GM21786 (cell line): ENCODE measurements at regions not wholly inside any gene's neighbourhood (a gene's known extent, or its start where the extent isn't known, plus 50 kb on each side); places are given as distances from the start of the nearest gene placed in this dataset.
A peak's percentile ranks its signal among the peaks of the same experiment; 100 is the strongest.
"Not testable (repeated sequence)": the region's sequence is repeated elsewhere in the genome, so short reads cannot be mapped to it uniquely, and the experiment has no call there.

ENCODE experiments used
- ATAC-seq: cut with Tn5 transposase; IDR thresholded peaks from one replicate; pipeline ENCODE4 v1.9.1; 2021; ENCODE audit not compliant: unreplicated experiment

DNA sequence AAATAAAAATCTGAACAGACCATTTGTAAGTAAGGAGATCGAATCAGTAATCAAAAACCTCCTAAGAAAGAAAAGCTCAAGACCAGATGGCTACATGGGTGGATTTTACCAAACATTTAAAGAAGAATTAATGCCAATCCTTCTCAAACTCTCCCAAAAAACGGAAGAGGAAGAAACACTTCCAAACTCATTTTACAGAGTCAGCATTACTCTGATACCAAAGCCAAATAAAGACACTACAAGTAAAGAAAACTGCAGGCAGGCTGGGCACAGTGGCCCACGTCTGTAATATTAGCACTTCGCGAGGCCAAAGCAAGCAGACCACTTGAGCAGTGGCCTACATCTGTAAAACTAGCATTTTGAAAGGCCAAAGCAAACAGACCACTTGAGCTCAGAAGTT lies 159.8 kb downstream of the DPY19L2 start:
- ATAC-seq = no peak

DNA sequence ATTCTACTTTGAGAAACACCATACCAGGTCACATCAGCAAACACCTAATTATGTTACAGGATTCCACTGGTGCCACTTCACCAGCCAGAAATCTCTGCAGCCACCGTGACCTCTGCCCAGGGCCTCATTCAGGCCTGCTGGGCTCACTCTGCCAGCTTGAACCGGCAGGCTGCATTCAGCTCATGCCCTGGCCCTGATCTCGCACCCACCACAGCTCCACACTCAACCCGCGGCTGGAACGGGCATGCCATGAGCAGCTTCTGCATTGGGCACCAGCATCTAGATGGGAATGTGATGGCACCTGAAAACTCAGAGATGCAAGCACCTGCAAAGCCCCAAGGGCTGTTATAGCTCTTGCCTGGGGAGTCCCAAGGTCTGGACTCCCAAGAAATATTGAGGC lies 168.7 kb downstream of the DPY19L2 start:
- no peak for ATAC-seq

DNA sequence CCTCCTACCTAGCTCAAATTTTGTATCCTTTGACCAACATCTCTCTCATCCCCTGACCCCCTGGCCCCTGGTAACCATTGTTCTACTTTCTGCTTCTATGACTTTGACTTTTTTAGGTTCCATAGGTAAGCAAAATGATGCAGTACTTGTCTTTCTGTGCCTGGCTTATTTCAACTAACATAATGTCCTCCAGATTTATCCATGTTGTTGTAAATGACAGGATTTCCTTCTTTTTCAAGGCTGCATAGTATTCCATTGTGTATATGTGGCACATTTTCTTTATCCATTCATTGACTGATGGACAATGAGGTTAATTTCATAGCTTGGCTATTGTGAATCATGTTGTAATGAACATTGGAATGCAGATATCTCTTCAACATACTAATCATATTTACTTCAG lies 170.1 kb downstream of the DPY19L2 start:
- ATAC-seq = no peak

DNA sequence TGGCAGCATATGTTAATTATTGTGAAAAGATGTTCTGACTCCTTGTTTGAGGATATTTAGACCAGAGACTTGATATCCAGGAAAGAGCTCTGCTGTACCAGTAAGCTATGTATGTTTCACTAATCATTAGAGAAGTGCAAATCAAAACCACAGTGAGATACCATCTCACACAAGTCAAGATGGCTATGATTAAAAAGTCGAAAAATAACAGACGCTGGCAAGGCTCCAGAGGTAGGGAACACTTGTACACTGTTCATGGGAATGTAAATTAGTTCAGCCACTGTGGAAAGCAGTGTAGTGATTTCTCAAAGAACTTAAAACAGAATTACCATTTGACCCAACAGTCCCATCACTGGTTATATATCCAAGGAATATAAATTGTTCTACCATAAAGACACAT lies 171.6 kb downstream of the DPY19L2 start:
- ATAC-seq = no peak

DNA sequence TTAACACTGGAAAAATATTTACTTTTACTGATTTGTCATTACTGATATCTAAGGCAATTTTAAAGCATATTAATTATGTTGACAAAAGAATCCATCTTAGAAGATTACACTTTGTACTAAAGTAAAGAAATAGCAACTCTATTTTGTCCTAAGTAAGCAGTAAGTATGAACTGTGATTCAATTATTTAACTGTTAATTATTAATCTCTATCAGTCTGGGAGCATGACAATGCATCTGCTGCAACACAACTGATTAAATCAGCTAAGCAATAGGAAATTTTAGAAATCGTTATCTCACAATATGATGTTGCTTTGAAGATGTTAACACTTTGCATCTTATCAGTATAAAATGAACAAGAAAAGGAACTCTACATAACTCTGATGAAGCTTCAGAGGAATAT lies 172.3 kb downstream of the DPY19L2 start:
- ATAC-seq = no peak

DNA sequence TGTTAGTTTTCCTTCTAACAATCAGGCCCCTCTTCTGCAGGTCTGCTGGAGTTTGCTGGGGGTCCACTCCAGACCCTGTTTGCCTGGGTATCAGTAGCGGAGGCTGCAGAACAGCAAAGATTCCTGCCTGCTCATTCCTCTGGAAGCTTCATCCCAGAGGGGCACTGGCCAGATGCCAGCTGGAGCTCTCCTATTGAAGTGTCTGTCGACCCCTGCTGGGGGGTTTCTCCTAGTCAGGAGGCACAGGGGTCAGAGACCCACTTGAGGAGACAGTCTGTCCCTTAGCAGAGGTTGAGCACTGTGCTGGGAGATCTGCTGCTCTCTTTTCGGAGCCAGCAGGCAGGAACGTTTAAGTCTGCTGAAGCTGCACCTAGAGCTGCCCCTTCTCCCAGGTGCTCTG lies 174.9 kb downstream of the DPY19L2 start:
- ATAC-seq = not testable (repeated sequence)

DNA sequence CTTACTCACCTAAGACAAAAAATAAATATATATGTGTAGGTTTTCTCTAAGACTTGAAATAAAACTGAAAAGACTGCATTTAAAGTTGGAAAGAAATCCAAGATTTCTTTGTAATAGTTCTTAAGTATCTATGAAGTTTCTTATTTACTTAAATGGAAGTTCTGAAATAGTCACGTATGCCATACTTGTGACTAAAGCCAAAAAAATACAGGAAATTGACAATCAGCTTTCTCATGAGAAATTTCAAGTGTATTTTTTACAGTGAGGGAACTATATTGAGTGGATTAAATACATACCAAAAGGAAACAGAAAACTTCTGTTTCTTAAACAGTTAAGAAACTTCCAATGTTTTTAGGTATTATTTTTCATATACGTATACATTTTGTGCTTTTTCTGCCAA lies 188.1 kb downstream of the DPY19L2 start:
- ATAC-seq = no peak

DNA sequence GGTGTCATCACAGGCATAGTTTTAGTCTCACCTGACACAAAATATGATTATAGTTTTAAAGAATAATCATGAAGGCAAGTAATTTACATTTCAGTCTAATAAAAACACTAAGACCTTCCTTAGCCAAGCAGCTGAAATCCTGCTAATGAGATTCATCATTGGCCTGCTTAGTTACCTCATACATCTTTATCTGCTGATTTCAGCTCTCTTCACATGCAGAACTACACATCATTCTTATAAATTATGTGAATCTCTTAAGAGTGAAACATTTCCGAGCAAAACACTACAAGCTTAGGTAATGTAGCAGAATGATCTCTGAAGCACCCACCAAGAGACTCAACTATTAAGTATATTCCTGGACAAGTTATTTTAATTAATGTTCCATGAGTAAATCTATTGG lies 198.1 kb downstream of the DPY19L2 start:
- ATAC-seq = no peak

DNA sequence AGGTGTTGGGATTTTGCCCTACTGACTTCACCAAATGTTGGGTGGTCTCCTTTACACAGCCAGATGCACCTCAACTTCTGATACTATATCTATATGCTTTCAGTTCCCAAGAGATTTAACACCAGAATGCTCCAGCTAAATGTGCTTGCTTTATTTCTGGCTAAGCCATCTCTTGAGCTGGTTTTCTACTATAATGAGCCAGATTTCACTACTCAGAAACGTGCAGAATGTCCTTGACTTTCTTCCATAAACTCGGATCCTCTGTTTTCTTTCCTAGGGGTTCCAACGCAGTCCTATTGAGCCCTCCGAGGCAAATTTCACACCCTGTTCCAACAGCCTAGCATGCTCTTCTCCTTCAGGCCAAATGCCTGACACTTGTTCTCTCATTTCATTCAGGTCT lies 200.3 kb downstream of the DPY19L2 start:
- ATAC-seq = no peak

DNA sequence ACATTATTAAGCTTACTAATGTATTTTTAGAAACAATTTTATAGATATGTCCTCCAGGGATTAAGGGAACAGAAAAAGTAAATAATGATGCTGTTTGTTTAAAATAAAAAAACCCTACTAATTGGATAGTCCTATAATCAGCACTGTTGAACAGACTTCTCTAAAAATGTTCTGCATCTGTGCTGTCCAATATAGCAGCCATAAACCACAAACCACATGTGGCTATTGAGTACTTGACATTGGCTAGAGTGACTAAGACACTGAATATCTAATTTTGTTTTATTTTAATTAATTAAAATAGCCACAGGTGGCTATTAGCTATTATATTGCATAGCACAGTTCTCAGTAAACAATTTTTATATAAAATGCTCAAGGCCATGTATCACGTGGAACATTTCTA lies 210.4 kb downstream of the DPY19L2 start:
- ATAC-seq = no peak

DNA sequence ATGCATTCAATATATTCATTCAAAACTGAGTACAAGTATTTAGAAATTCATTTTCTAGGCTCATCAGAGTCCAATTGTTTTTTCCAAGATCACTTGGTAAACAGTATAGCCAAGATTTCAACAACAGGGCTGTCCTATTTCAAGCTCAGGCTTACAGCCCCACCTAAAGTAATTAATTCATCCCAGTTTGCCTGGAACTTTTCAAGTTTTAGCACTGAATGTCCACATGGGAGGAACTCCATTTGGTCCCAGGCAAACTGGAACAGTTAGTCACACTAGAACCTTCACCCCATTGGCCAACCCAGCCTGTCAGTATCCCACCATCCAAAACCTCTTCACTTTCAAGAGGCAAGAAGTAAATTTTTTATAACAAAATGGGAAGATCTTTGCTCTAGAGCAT lies 210.9 kb downstream of the DPY19L2 start:
- ATAC-seq = no peak

DNA sequence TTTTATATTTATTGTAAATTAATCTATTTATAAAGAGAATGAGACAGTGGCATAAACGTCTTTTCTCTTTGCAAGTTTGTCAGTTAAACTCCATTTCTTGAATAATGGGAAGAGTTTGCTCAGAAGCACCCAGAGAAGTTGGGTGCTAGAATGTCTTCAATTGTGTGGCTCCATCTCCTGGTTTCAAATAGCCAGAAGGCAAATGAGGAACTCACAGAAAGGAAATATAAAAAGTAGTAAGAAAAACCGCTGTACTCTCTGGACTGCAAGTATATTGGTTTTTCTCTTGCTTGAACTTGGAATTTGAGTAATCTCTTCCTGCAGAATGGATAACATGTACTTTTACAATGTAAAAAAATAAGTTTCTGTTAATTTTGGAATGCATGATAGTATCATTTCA lies 217.5 kb downstream of the DPY19L2 start:
- no peak for ATAC-seq

DNA sequence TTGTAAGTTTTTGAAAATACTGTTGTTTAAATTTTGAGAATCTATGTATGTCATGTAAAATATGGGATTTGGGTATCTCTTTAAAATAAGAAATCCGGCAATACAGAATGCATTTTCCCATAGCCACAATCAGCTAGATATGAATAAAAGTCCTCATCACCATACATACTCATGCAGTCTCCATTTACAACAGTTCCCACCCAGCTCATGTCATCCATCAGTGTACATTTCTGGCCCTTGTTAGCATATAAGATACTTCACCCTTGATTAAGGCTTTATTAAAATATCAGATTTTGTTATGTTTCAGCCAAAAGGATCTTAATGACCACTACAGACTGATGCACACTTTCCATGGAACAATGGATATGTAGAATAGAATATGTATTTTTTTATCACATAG lies 218.0 kb downstream of the DPY19L2 start:
- no peak for ATAC-seq

DNA sequence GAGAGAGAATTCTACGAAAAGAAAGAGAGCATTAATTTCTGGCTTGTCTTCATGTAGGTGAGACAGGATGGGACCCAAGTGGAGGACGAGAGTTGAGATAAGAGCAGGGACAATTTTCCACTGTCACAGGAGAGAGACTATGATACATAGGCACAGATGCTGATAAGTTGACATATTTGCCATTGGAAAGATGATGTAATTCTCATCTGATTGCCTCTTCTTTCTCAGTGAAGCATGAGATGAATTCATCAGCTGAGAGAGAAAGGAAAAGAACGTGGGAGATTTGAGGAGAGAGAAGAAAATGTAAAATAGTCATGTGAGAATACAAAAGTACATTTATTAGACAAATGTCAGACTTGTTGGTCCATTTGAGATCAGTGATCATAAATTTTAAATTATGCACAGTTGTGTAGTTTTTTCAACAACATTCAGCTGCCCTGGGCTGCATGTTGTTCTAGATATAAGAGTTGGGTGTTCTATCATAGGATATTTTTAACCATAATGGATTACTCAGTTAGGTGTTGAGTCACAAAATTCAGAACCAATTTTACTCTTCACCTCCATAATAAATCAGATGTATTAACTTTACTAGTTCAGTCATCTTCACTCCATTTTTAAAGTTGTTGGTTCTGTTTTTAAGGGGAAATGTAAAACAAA lies 222.9 kb downstream of the DPY19L2 start:
- ATAC-seq = no peak

DNA sequence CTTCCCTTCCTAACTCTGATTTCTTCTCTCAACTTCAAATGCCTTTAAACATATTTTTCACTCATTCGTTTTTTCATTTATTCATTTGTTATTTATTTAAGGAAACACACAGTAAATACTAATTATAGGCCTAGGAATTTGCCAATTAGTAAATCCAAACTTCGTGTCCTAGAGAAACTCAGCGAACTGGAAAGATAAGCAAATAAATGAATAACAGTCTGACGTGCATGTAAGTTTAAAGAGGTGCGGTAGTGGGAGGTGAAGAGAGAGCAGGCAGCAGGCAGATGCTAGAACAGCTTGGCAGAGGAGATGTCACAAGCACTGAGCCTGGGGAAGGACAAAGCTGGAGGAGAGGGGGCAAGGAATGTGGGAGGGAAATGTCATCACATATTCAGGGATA lies 228.2 kb downstream of the DPY19L2 start:
- ATAC-seq = no peak

DNA sequence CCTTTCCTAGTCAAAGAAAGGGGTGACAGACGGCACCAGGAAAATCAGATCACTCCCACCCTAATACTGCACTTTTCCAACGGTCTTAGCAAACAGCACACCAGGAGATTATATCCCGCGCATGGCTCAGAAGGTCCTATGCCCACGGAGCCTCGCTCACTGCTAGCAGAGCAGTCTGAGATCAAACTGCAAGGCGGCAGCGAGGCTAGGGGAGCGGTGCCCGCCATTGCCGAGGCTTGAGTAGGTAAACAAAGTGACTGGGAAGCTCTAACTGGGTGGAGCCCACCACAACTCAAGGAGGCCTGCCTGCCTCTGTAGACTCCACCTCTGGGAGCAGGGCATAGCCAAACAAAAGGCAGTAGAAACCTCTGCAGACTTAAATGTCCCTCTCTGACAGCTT lies 233.9 kb downstream of the DPY19L2 start:
- not testable (repeated sequence) for ATAC-seq

DNA sequence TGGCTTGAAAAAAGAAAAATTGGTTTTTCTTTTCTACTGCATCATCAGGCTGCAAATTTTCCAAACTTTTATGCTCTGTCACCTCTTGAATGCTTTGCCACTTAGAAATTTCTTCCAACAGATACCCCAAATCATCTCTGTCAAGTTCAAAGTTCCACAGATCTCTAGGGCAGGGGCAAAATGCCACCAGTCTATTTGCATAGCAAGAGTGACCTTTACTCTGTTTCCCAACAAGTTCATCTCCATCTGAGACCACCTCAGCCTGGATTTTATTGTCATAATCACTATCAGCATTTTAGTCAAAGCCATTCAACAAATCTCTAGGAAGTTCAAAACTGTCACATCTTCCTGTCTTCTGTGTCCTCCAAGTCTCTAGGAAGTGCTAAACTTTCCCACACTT lies 240.3 kb downstream of the DPY19L2 start:
- not testable (repeated sequence) for ATAC-seq

DNA sequence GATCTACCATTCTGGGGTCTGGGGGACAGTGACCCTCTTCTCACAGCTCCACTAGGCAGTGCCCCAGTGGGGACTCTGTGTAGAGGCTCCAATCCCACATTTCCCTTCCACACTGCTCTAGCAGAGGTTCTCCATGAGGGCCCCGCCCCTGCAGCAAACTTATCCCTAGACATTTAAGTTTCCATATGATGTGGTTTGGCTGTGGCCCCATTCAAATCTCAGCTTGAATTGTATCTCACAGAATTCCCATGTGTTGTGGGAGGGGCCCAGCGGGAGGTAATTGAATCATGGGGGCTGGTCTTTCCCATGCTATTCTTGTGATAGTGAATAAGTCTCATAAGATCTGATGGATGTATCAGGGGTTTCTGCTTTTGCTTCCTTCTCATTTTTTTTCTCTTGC lies 241.3 kb downstream of the DPY19L2 start:
- ATAC-seq = not testable (repeated sequence)

DNA sequence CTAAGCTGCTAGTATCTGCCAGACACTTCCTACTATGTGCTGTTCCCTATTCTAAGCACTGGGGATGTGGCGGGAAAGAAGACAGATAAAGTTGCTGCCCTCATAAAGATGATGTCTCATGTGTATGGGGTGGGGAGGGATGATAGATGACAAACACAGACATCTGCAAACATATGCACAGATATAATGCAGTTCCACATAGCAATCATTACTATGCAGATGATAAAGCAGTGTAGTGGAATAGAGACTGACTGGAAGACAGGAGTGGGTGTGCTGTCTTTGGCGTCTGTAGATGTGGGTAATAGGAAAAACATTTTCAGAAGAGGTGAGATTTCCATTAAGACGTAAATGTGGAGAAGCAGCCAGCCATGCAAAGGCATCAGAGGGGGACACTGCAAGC lies 243.6 kb downstream of the DPY19L2 start:
- no peak for ATAC-seq

DNA sequence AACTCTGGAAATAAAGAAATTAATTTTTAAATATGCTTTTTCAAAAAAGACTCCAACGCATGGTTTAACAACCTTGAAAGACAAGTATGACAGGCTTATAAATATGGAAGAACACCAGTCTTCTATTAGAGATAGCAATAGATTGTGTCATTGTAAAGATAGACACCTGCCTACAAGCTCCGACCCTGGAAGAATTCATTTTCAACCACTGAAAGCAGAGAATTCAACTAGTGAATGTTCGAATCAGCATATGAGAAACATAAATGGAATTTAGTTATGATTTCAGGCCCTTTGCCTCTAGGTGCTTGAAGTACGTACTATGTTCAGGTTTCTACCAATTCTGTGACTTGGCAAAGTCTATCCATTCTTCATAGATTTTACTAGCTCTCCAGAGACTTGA lies 244.5 kb downstream of the DPY19L2 start:
- ATAC-seq = no peak

DNA sequence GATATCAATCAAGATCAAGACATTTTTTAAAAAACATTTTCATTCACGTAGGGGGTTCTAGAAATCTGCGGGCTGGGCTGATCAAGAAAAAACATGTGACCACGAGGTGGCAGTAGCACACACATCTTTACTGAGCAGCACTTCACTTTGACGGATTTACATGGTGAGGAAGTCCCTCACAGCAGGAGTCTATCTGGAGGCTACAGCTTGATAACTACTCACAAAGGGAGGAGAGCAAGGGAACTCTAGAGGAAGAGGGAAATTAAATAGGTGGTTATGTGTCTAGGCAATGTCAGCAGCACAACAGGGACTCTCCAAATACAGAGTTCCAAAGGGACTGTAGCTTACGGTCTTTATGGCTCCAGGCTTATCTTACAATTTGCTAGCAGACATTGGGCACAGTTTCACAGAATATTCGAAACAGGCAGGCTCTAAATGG lies 248.1 kb downstream of the DPY19L2 start:
- peak; percentile 92 for ATAC-seq

DNA sequence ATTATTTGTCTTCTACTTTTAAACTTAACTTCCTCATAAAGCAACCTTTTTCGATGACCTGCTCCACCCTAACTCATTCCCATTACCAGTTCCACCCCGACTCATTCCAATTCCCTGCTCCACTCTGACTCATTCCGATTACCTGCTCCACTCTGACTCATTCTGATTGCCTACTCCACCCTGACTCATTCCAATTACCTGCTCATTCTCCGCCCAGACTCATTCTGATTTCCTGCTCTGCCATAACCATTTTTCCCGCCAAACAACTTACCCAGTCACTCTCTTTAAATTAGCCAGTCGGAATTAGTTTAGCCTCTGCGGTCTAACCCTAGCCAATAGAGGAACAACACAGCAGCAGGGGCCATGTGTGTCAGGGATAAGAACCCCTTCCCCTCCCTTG lies 249.1 kb downstream of the DPY19L2 start:
- no peak for ATAC-seq

DNA sequence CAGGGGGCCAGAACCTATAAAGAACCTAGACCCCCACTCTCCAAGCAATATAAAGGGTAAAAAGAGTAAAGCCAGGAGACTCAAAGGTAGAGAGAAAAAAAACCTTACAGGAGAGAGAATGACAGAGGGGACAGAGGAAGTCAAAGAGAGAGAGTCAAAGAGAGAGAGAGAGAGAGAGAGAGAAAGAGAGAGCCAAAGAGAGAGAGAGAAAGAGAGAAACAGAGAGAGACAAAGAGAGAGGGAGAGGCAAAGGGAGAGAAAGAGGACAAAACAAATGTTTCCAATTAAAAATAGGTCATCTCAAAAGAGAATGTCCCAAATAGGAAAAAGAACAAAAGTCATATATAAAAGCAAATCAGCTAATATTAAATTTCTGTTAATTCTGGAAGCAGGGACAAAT lies 251.5 kb downstream of the DPY19L2 start:
- no peak for ATAC-seq

DNA sequence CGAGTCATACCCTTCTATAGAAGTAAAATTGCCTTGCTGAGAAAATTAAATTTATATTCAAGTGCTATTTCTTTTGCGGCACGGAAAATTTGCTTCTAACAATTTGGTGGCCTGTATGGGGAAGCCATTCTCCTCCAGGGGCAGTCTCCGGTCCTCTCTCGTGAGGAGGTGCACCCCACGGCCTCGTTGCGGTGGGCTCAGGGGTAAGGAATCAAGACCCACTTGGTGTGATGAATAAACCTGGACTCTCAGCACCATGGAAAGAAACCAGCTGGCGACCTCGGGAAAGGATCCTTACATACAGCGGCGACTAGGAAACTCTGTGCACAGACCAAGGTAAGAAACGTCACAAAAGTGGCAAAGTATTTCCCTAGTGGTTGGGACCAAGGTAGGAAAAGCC lies 252.9 kb downstream of the DPY19L2 start:
- no peak for ATAC-seq
